Heart right ventricle (tissue), 16 donors: ENCODE measurements at regions not wholly inside any gene's neighbourhood (a gene's known extent, or its start where the extent isn't known, plus 50 kb on each side); places are given as distances from the start of the nearest gene placed in this dataset.

Experiments used
- ATAC-seq, 8 donors: fragments of 200-7000 bp; cut with Tn5 transposase; one replicate each; pipeline ENCODE4 v1.9.1; 2020; ENCODE audit warnings: mild to moderate bottlenecking in 8 of 8, moderate library complexity in 8 of 8, moderate number of reproducible peaks in 1 of 8
- DNase-seq, 2 donors: peaks; one replicate each; pipeline ENCODE4 v3.0.0-alpha.2; 2020
- H3K27ac ChIP-seq, 10 donors: fragments of 200-600 bp; sonication (generic) in 2 of 10; one replicate each; pipeline versions ENCODE4 v1.5.0 to v1.8.0; 2020 to 2022; ENCODE audit warnings: mild to moderate bottlenecking in 3 of 10
- H3K27me3 ChIP-seq, 7 donors: fragments of 200-600 bp; one replicate each; pipeline ENCODE4 v1.8.0; 2021 to 2022; ENCODE audit warnings: mild to moderate bottlenecking in 2 of 7
- H3K36me3 ChIP-seq, 9 donors: fragments of 200-600 bp; sonication (generic) in 1 of 9; one replicate each; pipeline versions ENCODE4 v1.5.0 to v1.8.0; 2020 to 2022; ENCODE audit warnings: mild to moderate bottlenecking in 2 of 9
- H3K4me1 ChIP-seq, 9 donors: fragments of 200-600 bp; sonication (generic) in 1 of 9; one replicate each; pipeline versions ENCODE4 v1.5.0 to v1.8.0; 2020 to 2022; ENCODE audit warnings: mild to moderate bottlenecking in 4 of 9
- H3K4me3 ChIP-seq, 10 donors: fragments of 200-600 bp; sonication (generic) in 2 of 10; one replicate each; pipeline versions ENCODE4 v1.5.0 to v1.8.0; 2020 to 2022; ENCODE audit warnings: mild to moderate bottlenecking in 7 of 10, moderate library complexity in 2 of 10
- H3K9me3 ChIP-seq, 11 donors: fragments of 200-600 bp in 10 of 11; sonication (generic) in 2 of 11; one replicate each; pipeline versions ENCODE4 v1.5.0 to v1.8.0; 2013 to 2022; ENCODE audit warnings: mild to moderate bottlenecking in 2 of 11, control low read depth in 1 of 11, moderate library complexity in 1 of 11
- WGBS, 2 donors: extraction: QIAGEN DNeasy Blood & Tissue Kit; methylation state at CpG; one replicate each; pipeline ENCODE4 v1.1.7; 2013; ENCODE audit warnings: inconsistent platforms in 1 of 2; 5-methylcytosine and 5-hydroxymethylcytosine counted together
- intact Hi-C, 10 donors: fragments of 100-400 bp; cut with DNase I; formaldehyde crosslinking; loops; one replicate each; pipeline versions ENCODE4 v1.11.1 to v1.14.2; 2022
- TF ChIP-seq, protein P1 (sequence below), 9 donors: fragments of 200-600 bp; sonication (generic) in 2 of 9; IDR thresholded peaks; one replicate each; pipeline versions ENCODE4 v1.5.0 to v1.8.0; 2021 to 2022; ENCODE audit warnings: antibody characterized with exemption in 9 of 9, mild to moderate bottlenecking in 5 of 9, moderate library complexity in 1 of 9
- donor health status: Arrhythmogenic right ventricular cardiomyopathy.
- donor health status: ischemic (EF 13 %, LVEDD 7.1; RV severe dilation, severe dysfunction).
- donor health status: healthy with polysubstance abuse.
- donor health status: DM: no; HTN: yes; CAD: no.
- donor health status: DM: no; HTN: no; CAD: no.
- donor health status: ischemic (EF 25% LVEDD 6.9; RV normal size, moderate dysfunction).
- donor health status: ischemic (EF 25% LVEDD 5.7; RV mildly dilated, moderate dysfunction).
- donor health status: healthy.
- donor health status: DM: yes; HTN: yes; CAD: no.
- donor health status: Ischemic cardiomyopathy.
- donor health status: ischemic (EF 35%, LVEDD 5.7; RV mildly dilated, moderate dysfunction).
- donor health status: nonischemic (EF 11% LVEDD 7.7; RV severe dilation, severe dysfunction).
- donor health status: DM: yes; HTN: yes; CAD: no.
- donor health status: PGD.
- donor health status: ischemic (EF 29% LVEDD 5.4; RV normal size, mild dysfunction).
- donor health status: nonischemic (EF 23%, LVEDD 6.1; RV moderate dilation, normal function).

DNA sequence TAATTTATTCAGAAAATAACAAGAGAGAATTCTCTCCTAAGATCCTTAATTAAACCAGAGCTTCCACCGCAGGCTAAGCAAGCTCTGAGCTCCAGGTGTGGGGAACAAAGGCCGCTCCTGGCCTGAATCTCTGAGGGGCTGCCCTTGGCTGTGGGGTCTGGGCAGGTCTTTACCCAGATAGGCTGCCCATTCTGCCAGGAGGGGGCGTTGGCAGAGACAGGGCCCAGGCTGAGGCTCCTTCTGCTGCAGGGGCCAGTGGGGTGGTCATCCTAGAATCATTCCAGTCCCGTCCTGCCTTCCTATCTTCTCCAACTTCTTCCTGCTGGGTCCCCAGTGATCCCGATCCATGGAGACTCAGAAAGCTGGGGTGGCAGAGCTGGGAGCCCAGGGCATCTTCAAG lies 82.9 kb upstream of the POU3F1 start:
- intact Hi-C loops: no loop called here
- WGBS, 2 donors: 82 to 89% methylated on average over 5 of the region's 5 CpGs
- Histone ChIP-seq H3K9me3 (no peaks in the 10 kb centered on the region), H3K4me1 (peaks cover 0 to 14% (median 3%) of the 10 kb centered on the region in 9 donors), H3K4me3 (no peak overlapping the region), H3K27me3 (peaks cover 0 to 26% (median 16%) of the 10 kb centered on the region in 7 donors), H3K36me3 (no peaks in the 10 kb centered on the region), H3K27ac (no peak overlapping the region)
- DNase-seq (no peak), ATAC-seq (no peak)
- TF ChIP-seq, protein P1, sequence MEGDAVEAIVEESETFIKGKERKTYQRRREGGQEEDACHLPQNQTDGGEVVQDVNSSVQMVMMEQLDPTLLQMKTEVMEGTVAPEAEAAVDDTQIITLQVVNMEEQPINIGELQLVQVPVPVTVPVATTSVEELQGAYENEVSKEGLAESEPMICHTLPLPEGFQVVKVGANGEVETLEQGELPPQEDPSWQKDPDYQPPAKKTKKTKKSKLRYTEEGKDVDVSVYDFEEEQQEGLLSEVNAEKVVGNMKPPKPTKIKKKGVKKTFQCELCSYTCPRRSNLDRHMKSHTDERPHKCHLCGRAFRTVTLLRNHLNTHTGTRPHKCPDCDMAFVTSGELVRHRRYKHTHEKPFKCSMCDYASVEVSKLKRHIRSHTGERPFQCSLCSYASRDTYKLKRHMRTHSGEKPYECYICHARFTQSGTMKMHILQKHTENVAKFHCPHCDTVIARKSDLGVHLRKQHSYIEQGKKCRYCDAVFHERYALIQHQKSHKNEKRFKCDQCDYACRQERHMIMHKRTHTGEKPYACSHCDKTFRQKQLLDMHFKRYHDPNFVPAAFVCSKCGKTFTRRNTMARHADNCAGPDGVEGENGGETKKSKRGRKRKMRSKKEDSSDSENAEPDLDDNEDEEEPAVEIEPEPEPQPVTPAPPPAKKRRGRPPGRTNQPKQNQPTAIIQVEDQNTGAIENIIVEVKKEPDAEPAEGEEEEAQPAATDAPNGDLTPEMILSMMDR (IDR thresholded peaks at IDR 0.05): no peak

DNA sequence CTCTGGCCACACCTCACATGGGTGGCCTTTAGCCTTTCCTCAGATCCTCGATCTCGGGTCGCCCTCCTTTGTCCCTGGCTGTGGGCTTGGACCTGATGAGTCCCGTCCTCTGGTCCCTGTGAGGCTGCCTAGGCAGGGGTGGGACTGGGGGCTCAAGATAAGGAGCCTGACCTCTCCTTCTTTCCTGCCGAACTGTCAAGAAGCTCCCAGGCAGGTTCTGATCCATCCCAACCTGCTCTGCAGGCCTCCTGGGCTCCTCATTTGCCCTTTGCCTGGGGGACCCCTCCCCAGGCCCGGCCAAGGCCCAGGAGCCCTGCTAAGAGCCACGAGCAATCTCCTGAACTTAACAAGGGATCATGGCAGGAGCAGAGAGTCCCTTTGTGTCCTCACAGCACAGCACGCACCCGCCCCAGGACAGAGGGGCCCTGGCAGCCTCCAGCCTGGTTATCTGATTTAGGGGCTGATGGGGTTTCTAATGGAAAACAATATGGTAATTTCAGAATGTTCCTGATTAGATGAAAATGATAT lies 82.4 kb upstream of the POU3F1 start:
- intact Hi-C loops: no loop called here
- Histone ChIP-seq H3K9me3 (no peaks in the 10 kb centered on the region), H3K27me3 (peaks cover 0 to 24% (median 14%) of the 10 kb centered on the region in 7 donors), H3K4me3 (no peak overlapping the region), H3K36me3 (no peaks in the 10 kb centered on the region), H3K27ac (no peak overlapping the region), H3K4me1 (peaks cover 0 to 10% (median 0%) of the 10 kb centered on the region in 9 donors)
- 84 to 85% methylated on average over 9 of the region's 9 CpGs for WGBS, 2 donors
- TF ChIP-seq, protein P1 (IDR thresholded peaks at IDR 0.05): no peak
- DNase-seq: no peak
- no peak for ATAC-seq

DNA sequence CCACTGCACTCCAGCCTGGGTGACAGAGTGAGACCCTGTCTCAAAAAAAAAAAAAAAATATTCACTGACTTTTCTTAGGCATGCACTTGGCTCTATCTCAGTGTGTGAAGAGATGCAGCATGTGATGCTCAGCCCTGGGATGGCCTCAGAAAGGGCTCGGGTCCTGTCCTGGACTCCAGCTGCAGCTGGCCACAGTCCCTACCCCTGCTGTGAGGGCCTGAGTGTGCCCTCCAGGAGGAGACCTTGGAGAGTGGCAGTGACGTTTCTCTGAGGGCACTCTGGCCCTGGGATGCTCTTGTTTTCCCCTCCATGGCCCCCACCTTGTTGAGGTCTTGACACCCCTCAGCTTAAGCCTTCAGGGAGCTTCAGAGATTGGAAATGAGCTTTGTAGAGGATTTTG lies 81.9 kb upstream of the POU3F1 start:
- no peak for ATAC-seq
- WGBS, 2 donors: 69 to 77% methylated on average over 2 of the region's 2 CpGs
- no peak for DNase-seq
- TF ChIP-seq, protein P1 (IDR thresholded peaks at IDR 0.05): no peak
- intact Hi-C loops: no loop called here
- no peak overlapping the region for H3K4me3 ChIP-seq
- H3K27ac ChIP-seq: no peak overlapping the region
- H3K4me1 ChIP-seq: peaks cover 0 to 10% (median 0%) of the 10 kb centered on the region in 9 donors
- peaks cover 0 to 23% (median 9%) of the 10 kb centered on the region in 7 donors for H3K27me3 ChIP-seq
- no peaks in the 10 kb centered on the region for H3K9me3 ChIP-seq
- H3K36me3 ChIP-seq: no peaks in the 10 kb centered on the region

DNA sequence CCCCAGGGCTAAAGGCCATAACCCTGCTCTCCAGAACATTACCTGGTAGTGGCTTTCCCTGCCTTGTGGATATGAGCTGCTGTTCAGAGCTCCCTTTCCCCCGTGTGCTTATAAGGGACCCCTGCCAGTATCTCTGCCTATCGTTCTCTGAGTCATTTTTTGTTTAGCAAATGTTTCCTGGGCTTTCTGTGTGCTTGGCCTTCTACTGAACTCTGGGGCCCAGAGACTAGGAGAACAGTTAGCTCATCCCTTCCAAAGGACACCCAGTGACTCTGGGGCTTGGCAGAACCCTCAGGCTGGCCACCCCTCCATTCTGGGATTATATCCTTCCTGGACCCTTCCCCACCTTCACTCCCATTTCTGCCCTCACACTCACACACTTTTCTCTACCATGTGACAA lies 80.8 kb upstream of the POU3F1 start:
- WGBS, 2 donors: 43 to 46% methylated on average over 2 of the region's 2 CpGs
- H3K9me3 ChIP-seq: no peaks in the 10 kb centered on the region
- peaks cover 0 to 10% (median 0%) of the 10 kb centered on the region in 9 donors for H3K4me1 ChIP-seq
- no peak overlapping the region for H3K27ac ChIP-seq
- intact Hi-C loops: no loop called here
- H3K27me3 ChIP-seq: peaks cover 0 to 14% (median 3%) of the 10 kb centered on the region in 7 donors
- H3K4me3 ChIP-seq: no peak overlapping the region
- no peaks in the 10 kb centered on the region for H3K36me3 ChIP-seq
- TF ChIP-seq, protein P1 (IDR thresholded peaks at IDR 0.05): no peak
- ATAC-seq: no peak
- no peak for DNase-seq
